ENCODE measurements at regions not wholly inside any gene's neighbourhood (a gene's known extent, or its start where the extent isn't known, plus 50 kb on each side); places are given as distances from the start of the nearest gene placed in this dataset.

GRCh38 chr6:120055071-120055470 is 705.5 kb upstream of the MAN1A1 start:
- TF ChIP-seq FOXJ3 (CRISPR knock-in tag; IDR thresholded peaks at IDR 0.05), result no peak
- TF ChIP-seq SMC3 (IDR thresholded peaks at IDR 0.05; ENCODE audit: low read depth, low read length), result no peak
- TF ChIP-seq RXRA (IDR thresholded peaks at IDR 0.05; ENCODE audit: borderline replicate concordance, low read depth), result no peak
- no peak for TF ChIP-seq SIN3A (IDR thresholded peaks at IDR 0.05; ENCODE audit: borderline replicate concordance, low read depth, low read length)
- no peak for TF ChIP-seq FOSL2 (IDR thresholded peaks at IDR 0.05; ENCODE audit: borderline replicate concordance, low read depth)
- no peak for TF ChIP-seq TCF12 (IDR thresholded peaks at IDR 0.05)
- no peak for TF ChIP-seq PBX3 (IDR thresholded peaks at IDR 0.05)
- TF ChIP-seq, protein P1, sequence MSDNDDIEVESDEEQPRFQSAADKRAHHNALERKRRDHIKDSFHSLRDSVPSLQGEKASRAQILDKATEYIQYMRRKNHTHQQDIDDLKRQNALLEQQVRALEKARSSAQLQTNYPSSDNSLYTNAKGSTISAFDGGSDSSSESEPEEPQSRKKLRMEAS (IDR thresholded peaks at IDR 0.05; ENCODE audit: low read depth), result no peak
- no peak for TF ChIP-seq TAF1 (IDR thresholded peaks at IDR 0.05; ENCODE audit: borderline replicate concordance, low read depth, low read length)
- no peak for TF ChIP-seq NFIC (IDR thresholded peaks at IDR 0.05; ENCODE audit: borderline replicate concordance)
- TF ChIP-seq RFX5 (IDR thresholded peaks at IDR 0.05; ENCODE audit: low read length), result no peak
- TF ChIP-seq JUND (IDR thresholded peaks at IDR 0.05), result no peak
- no peak for TF ChIP-seq EP300 (IDR thresholded peaks at IDR 0.05; ENCODE audit: borderline replicate concordance in 1 of 2, low read depth in 1 of 2, low read length in 1 of 2)
- no peak for TF ChIP-seq GABPA (IDR thresholded peaks at IDR 0.05; ENCODE audit: low read depth)
- no peak for TF ChIP-seq EZH2phosphoT487 (IDR thresholded peaks at IDR 0.05; ENCODE audit: borderline replicate concordance, low read depth)
- no peak for TF ChIP-seq MXI1 (IDR thresholded peaks at IDR 0.05; ENCODE audit: low read depth, low read length)
- no peak for TF ChIP-seq CTCF (IDR thresholded peaks at IDR 0.05)
- no peak for TF ChIP-seq CHD2 (IDR thresholded peaks at IDR 0.05; ENCODE audit: low read length, partially characterized antibody)
- no peak for TF ChIP-seq ELF1 (IDR thresholded peaks at IDR 0.05)
- no peak for TF ChIP-seq FOXM1 (IDR thresholded peaks at IDR 0.05; ENCODE audit: low read depth)
- H3F3A ChIP-seq (replicated peaks; ENCODE audit: insufficient read depth), result no peaks in the 10 kb centered on the region
- no peaks in the 10 kb centered on the region for H3K79me2 ChIP-seq (ENCODE audit: insufficient read depth)
- H3K27me3 ChIP-seq (ENCODE audit: insufficient read depth), result no peaks in the 10 kb centered on the region
- ChIA-PET POLR2A (no interaction called here), CTCF (no interaction called here)
- no peaks in the 10 kb centered on the region for H4K20me1 ChIP-seq (ENCODE audit: insufficient read depth)
- H3K4me2 ChIP-seq, result no peak overlapping the region
- H3K9ac ChIP-seq, result no peak overlapping the region
- whole genome bisulfite sequencing (ENCODE audit: low lambda C conversion rate), result 20% methylated on average over 2 of the region's 4 CpGs
- H3K9me3 ChIP-seq, result peaks cover 3% of the 10 kb centered on the region; the same call in 1 of the 2 replicates
- no peak for DNase-seq
- H3K4me1 ChIP-seq (ENCODE audit: control insufficient read depth in 1 of 2, insufficient read depth in 2 of 2, low read depth in 1 of 2, low read length in 1 of 2), result no peaks in the 10 kb centered on the region
- H3K36me3 ChIP-seq (replicated peaks in 1 of 2; ENCODE audit: control insufficient read depth in 1 of 2, insufficient read depth in 2 of 2, low read length in 1 of 2), result no peaks in the 10 kb centered on the region
- no peaks in the 10 kb centered on the region for H3K9me2 ChIP-seq
- H2AFZ ChIP-seq (ENCODE audit: low read depth), result no peak overlapping the region
- no peak overlapping the region for H3K27ac ChIP-seq (ENCODE audit: low read depth in 2 of 2, low read length in 1 of 2)
- no peak overlapping the region for H3K4me3 ChIP-seq (ENCODE audit: low read depth in 2 of 2, low read length in 1 of 2)
